Activated naive CD4-positive, alpha-beta T cell (primary cell): ENCODE measurements at regions not wholly inside any gene's neighbourhood (a gene's known extent, or its start where the extent isn't known, plus 50 kb on each side); places are given as distances from the start of the nearest gene placed in this dataset.

Experiments used
- DNase-seq, 4 experiments: peaks; one replicate each; lab custom pipeline; 2025; lab: John Stamatoyannopoulos, UW

GRCh38 chr1:239600588-239600987, 214.2 kb downstream of the CHRM3 start:
- DNase-seq: no peak

DNA sequence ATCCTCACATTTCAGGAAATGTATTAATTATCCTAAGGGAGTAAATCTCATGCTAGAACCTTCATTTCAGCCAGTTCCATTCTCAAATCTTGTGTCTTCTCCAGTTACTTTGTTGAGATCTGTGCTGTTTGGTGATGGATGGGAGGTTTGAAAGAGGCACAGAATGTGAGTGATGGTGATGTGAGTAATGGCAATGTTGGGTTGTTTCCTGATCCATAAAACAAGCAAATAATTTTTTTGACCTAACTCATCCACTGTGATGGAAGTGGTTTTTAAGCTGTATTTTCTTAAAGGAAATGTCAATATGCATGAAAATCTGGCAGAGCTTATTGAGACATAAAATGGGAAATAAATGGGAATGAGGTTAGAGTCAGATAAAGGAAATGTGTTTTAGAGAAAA, 214.7 kb downstream of the CHRM3 start:
- no peak for DNase-seq

- DNase-seq: no peak
Measured at GRCh38 chr1:239603530-239603929, 217.2 kb downstream of the CHRM3 start.

GRCh38 chr1:239606850-239607400, 220.6 kb downstream of the CHRM3 start:
- DNase-seq: no peak

DNA sequence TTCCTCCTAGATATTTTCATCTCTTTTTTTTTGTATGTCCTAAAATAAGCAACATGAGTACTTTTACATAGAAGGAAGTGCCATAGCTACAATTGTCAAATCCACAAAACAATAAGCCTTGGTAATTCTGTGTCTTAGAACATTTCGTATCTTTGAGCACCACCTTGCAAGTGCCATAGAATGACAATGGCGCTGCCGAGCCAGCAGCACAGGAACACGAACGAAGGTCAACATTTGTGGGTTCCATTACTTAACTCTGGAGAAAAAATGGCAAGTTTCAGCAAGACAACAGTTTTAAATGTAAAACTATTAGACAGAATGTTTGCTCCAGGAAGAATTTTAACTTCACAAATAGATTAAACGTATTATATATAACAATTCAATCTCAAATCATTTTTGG, 222.1 kb downstream of the CHRM3 start:
- DNase-seq: no peak

GRCh38 chr1:239612379-239612778, 226.0 kb downstream of the CHRM3 start:
- no peak for DNase-seq

DNA sequence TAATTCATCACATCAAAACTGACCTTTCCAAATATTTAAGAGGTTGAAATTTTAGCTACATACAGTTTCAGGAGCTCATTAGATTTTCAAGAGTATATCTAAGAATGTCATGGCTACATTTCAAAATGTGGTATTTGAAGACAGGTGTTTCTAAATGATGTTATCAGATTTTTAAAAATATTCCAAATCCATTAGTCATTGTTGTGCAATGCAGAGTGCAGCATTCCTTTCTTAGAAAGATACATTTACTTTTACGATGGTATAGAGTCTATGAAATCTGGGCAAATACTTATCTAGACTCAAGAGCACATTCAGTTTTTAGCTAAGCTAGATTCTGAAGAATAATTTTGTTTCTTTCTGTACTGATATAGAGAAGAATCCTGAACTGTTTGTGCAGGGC, 230.3 kb downstream of the CHRM3 start:
- no peak for DNase-seq

DNA sequence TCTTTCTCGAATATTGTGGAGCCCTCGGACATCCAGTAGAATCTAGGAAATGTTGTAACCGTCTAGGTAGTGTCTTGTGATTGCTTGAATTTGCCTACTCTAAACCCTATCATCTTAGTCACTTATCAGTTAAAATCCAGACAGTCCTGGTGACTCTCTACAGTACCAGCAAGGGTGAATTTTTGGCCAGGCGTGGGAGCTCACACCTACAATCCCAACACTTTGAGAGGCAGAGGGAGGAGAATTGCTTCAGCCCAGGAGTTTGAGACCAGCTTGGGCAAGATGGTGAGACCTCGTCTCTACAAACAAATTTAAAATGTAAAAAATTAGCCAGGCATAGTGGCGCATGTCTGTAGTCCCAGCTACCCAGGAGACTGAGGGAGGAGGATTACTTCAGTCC, 230.9 kb downstream of the CHRM3 start:
- no peak for DNase-seq

DNA sequence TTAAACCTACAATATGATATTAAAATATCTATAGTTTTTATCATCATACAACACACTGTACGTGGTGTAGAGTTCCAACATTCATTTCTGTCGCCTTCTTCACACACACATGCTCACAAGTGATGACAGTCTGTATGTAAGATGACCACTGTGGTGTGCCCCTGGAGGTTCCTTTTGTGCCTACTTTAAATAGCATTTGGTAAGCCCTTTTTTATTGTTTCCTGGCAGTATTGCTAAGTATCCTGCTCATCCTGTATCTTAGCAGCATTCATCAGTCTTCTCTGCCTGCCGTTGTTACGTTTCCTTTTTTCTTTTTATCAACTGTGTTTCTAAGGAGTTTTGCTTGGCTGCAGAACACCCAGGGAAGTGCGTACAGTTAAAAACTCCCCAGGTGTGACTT, 231.4 kb downstream of the CHRM3 start:
- DNase-seq: no peak

GRCh38 chr1:239619190-239619589, 232.8 kb downstream of the CHRM3 start:
- no peak for DNase-seq

- DNase-seq: no peak
Measured at GRCh38 chr1:239630767-239631166, 244.4 kb downstream of the CHRM3 start.

GRCh38 chr1:239633432-239633831, 247.1 kb downstream of the CHRM3 start:
- DNase-seq: no peak

DNA sequence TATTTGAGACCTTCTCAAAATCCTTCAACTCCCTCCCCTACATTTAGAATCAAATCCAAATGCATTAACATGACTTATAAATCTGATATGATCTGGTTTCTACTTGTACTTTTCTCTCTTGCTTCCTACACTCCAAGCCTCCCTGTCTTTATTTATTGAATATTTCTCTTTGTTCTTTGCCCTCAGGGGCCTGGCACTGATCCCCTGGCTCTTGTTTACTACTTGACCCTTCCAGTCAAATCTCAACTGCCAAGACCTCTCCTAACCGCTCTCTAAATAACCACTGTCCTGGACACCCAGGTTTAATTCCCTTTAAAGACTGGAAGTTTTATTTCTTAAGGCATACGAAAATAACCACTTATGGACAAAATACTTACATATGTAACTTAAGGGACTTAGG, 248.9 kb downstream of the CHRM3 start:
- DNase-seq: no peak

DNA sequence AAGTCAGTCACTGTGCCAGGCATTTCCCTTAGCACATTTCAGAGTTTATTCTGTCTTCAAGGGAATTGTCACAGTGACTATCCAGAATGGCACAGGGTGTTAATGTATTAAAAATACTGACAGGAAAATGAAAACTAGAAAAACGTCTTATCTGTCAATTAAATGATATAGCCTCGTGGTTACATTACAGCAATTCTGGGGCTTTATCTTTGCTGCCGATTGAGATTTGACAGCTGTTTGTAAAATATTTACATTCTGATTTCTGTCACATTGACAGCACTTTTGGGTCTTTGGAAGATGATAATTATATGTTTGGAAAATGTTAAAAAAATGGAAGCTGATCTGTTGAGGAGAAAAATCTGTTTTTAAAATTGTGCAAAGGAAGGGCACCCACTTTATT, 250.0 kb downstream of the CHRM3 start:
- DNase-seq: no peak

DNA sequence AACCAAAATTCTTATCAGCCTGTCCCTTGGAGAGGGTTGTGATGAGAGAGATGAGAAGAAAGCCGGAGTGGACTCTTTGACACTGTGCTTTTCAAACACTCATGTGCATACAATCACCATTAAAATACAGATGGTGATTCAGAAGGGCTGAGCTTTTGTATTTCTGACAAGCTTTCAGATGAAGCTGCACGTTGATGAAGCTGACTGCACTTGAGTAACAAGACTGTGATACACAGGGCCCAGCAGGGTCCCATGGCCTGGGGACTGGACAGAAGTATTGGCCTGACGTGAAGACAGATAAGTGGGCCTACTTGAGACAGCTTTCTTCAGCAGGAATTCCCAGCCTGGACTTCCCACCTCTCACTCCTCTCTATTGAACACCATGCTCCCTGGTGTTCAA, 258.2 kb downstream of the CHRM3 start:
- no peak for DNase-seq

GRCh38 chr1:239647045-239647444, 260.7 kb downstream of the CHRM3 start:
- no peak for DNase-seq

- DNase-seq: no peak
Measured at GRCh38 chr1:239647964-239648632, 261.7 kb downstream of the CHRM3 start.

GRCh38 chr1:239655023-239655422, 268.7 kb downstream of the CHRM3 start:
- no peak for DNase-seq

GRCh38 chr1:239657291-239657690, 270.9 kb downstream of the CHRM3 start:
- no peak for DNase-seq

DNA sequence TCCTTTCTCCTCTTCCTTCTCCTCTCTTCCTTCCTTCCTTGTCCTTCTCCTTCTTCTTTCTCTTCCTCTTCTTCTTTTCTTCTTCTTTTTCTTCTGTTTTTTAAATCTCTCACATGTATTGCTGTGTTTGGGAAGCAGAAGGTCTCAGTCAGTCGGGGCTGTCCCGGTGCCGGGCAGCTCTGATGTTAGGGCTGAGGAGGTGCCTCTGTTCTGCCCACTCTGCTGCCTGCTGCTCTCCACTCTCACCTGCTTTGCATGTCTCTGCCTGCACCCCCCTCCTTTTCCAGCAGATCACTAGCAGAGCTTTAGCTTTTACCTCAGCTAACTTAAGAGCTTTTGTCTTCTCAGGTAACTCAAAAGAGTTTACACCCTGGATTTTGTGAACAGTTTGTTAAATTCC, 276.6 kb downstream of the CHRM3 start:
- no peak for DNase-seq

DNA sequence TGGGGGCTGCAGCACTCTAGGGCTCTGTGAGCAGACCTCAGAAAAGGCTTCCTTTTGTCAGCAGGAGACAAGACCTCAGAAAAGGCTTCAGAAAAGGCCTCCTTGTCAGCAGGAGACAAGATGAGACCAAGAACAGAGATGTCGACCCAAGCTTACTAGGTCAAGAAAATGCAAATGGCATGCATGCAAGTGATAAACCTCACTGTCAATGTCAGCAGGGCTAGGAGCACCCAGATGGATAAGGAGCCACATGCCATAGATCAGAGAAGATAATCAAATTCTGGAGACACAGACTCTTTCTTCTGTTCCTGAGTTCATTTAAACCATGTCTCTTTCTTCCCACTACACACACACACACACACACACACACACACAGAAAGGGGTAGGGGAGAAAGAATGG, 285.9 kb downstream of the CHRM3 start:
- no peak for DNase-seq

DNA sequence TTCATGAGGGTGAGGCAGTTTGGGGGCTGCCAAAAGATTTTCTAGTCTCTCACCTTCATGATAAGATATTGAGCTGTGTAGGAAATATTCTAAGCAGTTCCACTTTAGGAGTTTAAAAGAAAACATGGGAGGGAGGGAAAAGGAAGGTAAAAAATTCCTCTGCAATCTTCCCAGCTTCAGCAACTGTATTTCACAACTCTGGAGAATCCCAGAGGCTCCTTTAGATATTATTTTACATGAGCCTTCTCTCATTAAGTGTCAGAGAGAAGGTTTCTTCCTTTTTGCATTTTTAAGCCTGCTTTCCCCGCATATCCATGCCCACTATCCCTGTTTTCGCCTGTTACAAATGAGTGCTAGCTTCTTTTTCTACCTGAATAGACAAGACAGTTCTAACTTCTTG, 289.4 kb downstream of the CHRM3 start:
- no peak for DNase-seq

DNA sequence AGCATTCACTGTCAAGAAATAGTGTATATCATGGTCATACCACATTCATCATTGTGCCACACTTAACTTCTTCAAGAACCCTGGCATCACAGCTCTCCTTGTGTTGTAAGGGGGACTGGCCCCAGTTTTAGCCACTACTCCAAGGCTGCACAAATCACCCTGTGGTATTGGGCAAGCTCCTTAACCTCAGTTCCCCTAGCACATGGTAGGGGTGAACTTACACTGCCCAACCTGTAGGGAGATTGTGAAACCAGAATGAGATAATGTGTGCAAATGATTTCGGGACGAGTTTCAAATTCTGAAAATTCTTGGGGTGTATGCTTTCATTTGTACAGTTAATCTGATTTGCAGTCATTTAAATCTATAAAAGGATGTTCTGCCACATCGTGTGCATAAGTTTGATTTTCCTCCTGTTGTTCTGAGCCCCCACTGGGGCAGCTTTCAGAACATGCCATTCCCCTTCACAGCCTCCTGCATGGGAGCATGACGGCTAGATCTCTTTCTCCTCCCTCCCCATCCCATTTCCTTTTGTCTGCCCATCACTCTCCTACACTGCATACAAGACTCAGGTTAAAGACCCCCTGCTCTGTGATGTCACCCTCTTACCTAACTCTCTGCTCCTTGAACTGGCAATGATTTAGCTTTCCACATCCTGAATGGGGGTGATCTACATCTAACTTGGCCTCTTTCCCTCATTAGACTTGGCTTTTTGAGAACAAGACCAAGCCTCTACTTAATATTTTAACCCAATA, 290.3 kb downstream of the CHRM3 start:
- DNase-seq: no peak

GRCh38 chr1:239677362-239677761, 291.0 kb downstream of the CHRM3 start:
- no peak for DNase-seq
